ENCODE measurements at regions not wholly inside any gene's neighbourhood (a gene's known extent, or its start where the extent isn't known, plus 50 kb on each side); places are given as distances from the start of the nearest gene placed in this dataset.

- no peak for TF ChIP-seq ISL1 (CRISPR knock-in tag; IDR thresholded peaks at IDR 0.05)
- TF ChIP-seq ESRRG (CRISPR knock-in tag; IDR thresholded peaks at IDR 0.05): no peak
- TF ChIP-seq ARNTL (CRISPR knock-in tag; IDR thresholded peaks at IDR 0.05; ENCODE audit: borderline replicate concordance, low read depth): no peak
- TF ChIP-seq OSR1 (CRISPR knock-in tag; IDR thresholded peaks at IDR 0.05): no peak
- TF ChIP-seq GLIS3 (CRISPR knock-in tag; IDR thresholded peaks at IDR 0.05): no peak
- TF ChIP-seq ZNF565 (CRISPR knock-in tag; conservative IDR thresholded peaks at IDR 0.05; ENCODE audit: low read depth): no peak
Measured at GRCh38 chr13:46495066-46495465, 57.9 kb upstream of the LRCH1 start.
